ENCODE measurements at regions not wholly inside any gene's neighbourhood (a gene's known extent, or its start where the extent isn't known, plus 50 kb on each side); places are given as distances from the start of the nearest gene placed in this dataset.

DNA sequence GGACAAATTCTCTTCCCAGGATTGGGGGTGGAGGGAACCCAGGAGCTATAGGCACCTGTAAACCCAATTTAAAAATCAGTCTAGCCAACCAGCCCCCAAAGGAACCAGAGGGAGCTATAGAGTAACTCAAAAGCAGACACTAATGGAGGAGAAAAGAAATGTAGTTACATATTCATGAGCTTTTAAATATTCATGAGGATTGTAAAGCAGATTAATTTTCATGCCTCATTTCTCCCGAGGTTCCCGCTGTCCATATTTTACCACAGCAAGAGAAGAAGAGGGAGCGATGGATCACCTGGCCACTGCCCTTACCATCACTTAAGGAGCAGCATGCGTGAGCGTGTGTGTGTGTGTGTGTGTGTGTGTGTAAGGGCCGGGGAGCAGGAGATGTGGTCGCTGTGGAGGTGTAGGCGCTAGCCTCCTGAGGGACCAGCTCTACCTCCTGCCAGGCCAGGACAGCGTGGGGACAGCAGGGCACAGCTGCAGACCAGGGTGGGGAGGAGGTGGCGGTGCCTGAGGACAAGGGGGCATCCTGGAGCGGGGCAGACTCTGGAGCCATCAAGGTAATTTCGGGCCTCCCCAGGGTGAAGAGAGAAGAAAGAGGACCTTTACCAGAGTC, 100.7 kb upstream of the THY1 start:
- H3K4me3 ChIP-seq (ENCODE audit: insufficient read depth, low read length), result no peak overlapping the region
- no peak overlapping the region for H3K4me2 ChIP-seq (ENCODE audit: insufficient read depth, low read length)
- no peak overlapping the region for H2AFZ ChIP-seq (ENCODE audit: low read length)
- no peak overlapping the region for H3K27ac ChIP-seq (ENCODE audit: low read depth, low read length)
- TF ChIP-seq, protein P1, sequence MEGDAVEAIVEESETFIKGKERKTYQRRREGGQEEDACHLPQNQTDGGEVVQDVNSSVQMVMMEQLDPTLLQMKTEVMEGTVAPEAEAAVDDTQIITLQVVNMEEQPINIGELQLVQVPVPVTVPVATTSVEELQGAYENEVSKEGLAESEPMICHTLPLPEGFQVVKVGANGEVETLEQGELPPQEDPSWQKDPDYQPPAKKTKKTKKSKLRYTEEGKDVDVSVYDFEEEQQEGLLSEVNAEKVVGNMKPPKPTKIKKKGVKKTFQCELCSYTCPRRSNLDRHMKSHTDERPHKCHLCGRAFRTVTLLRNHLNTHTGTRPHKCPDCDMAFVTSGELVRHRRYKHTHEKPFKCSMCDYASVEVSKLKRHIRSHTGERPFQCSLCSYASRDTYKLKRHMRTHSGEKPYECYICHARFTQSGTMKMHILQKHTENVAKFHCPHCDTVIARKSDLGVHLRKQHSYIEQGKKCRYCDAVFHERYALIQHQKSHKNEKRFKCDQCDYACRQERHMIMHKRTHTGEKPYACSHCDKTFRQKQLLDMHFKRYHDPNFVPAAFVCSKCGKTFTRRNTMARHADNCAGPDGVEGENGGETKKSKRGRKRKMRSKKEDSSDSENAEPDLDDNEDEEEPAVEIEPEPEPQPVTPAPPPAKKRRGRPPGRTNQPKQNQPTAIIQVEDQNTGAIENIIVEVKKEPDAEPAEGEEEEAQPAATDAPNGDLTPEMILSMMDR (IDR thresholded peaks at IDR 0.05; ENCODE audit: extremely low read depth, low read depth, low read length), result no peak
- no peaks in the 10 kb centered on the region for H3K79me2 ChIP-seq (ENCODE audit: insufficient read depth, low read length)
- H3K9me3 ChIP-seq (ENCODE audit: low read depth, low read length), result no peaks in the 10 kb centered on the region
- H4K20me1 ChIP-seq (ENCODE audit: insufficient read depth, low read length), result no peaks in the 10 kb centered on the region
- peak; percentile 30 for DNase-seq (ENCODE audit: insufficient read length, low spot score, missing footprints)
- no peaks in the 10 kb centered on the region for H3K36me3 ChIP-seq (ENCODE audit: insufficient read depth, low read length)
- no peaks in the 10 kb centered on the region for H3K4me1 ChIP-seq (ENCODE audit: insufficient read depth, low read length)
- H3K27me3 ChIP-seq (ENCODE audit: insufficient read depth, low read length), result peaks cover 25% of the 10 kb centered on the region

DNA sequence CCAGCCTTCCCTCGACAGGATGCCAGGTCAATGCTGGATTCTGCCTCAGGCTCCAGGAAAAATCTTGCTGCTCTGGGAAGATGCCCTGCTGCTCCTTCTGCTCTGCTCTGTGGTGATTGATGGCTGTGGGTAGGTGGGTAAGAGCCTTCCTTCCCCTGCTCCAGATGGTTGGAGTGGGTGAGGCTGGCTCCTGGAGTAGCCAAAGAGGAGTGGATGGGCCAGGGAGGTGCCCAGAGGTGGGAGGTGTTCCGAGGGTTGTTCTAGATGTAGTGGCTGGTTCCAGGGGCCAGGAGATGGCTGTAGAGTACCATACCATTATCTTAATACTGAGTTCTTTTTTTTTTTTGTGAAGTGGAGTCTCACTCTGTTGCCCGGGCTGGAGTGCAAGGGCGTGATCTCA, 99.6 kb upstream of the THY1 start:
- H3K27me3 ChIP-seq (ENCODE audit: insufficient read depth, low read length), result peaks cover 21% of the 10 kb centered on the region
- H2AFZ ChIP-seq (ENCODE audit: low read length), result no peak overlapping the region
- H3K4me2 ChIP-seq (ENCODE audit: insufficient read depth, low read length), result no peak overlapping the region
- TF ChIP-seq, protein P1 (IDR thresholded peaks at IDR 0.05; ENCODE audit: extremely low read depth, low read depth, low read length), result no peak
- H3K79me2 ChIP-seq (ENCODE audit: insufficient read depth, low read length), result no peaks in the 10 kb centered on the region
- DNase-seq (ENCODE audit: insufficient read length, low spot score, missing footprints), result no peak
- H4K20me1 ChIP-seq (ENCODE audit: insufficient read depth, low read length), result no peaks in the 10 kb centered on the region
- no peaks in the 10 kb centered on the region for H3K4me1 ChIP-seq (ENCODE audit: insufficient read depth, low read length)
- no peak overlapping the region for H3K27ac ChIP-seq (ENCODE audit: low read depth, low read length)
- H3K36me3 ChIP-seq (ENCODE audit: insufficient read depth, low read length), result no peaks in the 10 kb centered on the region
- no peak overlapping the region for H3K4me3 ChIP-seq (ENCODE audit: insufficient read depth, low read length)
- no peaks in the 10 kb centered on the region for H3K9me3 ChIP-seq (ENCODE audit: low read depth, low read length)

DNA sequence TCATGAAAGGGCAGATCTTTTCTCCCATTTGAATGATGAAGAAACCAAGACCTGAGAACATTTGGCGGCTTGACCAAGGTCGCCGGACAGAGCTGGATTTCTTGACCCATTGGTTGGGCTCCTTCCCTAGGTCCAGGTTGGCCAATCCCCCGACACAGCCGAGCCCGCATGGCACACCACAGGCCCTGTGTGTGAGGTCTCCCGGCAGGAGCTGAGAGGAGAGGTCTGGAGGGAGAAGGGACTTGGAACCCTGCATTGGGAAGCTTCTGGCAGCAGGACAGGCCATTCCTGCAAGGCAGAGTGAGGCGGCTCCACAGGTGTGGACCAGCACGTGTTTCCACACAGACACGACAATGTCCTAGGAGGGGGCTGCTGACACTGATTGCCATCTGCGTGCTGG, 98.6 kb upstream of the THY1 start:
- no peaks in the 10 kb centered on the region for H3K79me2 ChIP-seq (ENCODE audit: insufficient read depth, low read length)
- no peaks in the 10 kb centered on the region for H3K36me3 ChIP-seq (ENCODE audit: insufficient read depth, low read length)
- no peaks in the 10 kb centered on the region for H3K4me1 ChIP-seq (ENCODE audit: insufficient read depth, low read length)
- H4K20me1 ChIP-seq (ENCODE audit: insufficient read depth, low read length), result no peaks in the 10 kb centered on the region
- no peaks in the 10 kb centered on the region for H3K9me3 ChIP-seq (ENCODE audit: low read depth, low read length)
- no peak overlapping the region for H3K4me3 ChIP-seq (ENCODE audit: insufficient read depth, low read length)
- no peak overlapping the region for H2AFZ ChIP-seq (ENCODE audit: low read length)
- H3K27me3 ChIP-seq (ENCODE audit: insufficient read depth, low read length), result peaks cover 20% of the 10 kb centered on the region
- H3K27ac ChIP-seq (ENCODE audit: low read depth, low read length), result no peak overlapping the region
- H3K4me2 ChIP-seq (ENCODE audit: insufficient read depth, low read length), result no peak overlapping the region
- DNase-seq (ENCODE audit: insufficient read length, low spot score, missing footprints), result peak; percentile 3
- TF ChIP-seq, protein P1 (IDR thresholded peaks at IDR 0.05; ENCODE audit: extremely low read depth, low read depth, low read length), result no peak

DNA sequence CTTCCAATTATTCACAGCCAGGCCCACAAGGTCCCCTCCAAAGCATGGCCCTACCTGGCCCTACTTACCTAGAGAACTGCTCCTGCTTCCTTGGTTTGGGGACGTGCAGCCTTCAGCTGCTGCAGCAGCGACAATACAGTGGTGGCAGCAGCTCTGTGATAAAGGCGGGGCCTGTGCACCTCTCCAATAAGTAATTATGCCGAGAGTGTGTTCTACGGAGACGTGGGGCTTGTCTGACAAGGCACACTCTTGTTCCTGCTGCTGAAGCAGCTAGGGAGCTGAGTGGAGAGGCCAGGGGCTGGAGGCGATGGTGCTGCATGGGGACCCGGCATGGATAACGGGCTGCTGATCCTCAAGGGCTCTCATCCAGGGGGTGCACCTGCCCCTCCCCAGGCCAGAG, 98.0 kb upstream of the THY1 start:
- no peaks in the 10 kb centered on the region for H3K36me3 ChIP-seq (ENCODE audit: insufficient read depth, low read length)

More for the DNA sequence above, 98.0 kb upstream of the THY1 start:
- Histone ChIP-seq H3K4me1 (ENCODE audit: insufficient read depth, low read length) (no peaks in the 10 kb centered on the region), H3K27me3 (ENCODE audit: insufficient read depth, low read length) (peaks cover 26% of the 10 kb centered on the region), H4K20me1 (ENCODE audit: insufficient read depth, low read length) (no peaks in the 10 kb centered on the region), H3K4me2 (ENCODE audit: insufficient read depth, low read length) (no peak overlapping the region), H2AFZ (ENCODE audit: low read length) (no peak overlapping the region), H3K79me2 (ENCODE audit: insufficient read depth, low read length) (no peaks in the 10 kb centered on the region), H3K27ac (ENCODE audit: low read depth, low read length) (no peak overlapping the region), H3K4me3 (ENCODE audit: insufficient read depth, low read length) (no peak overlapping the region), H3K9me3 (ENCODE audit: low read depth, low read length) (no peaks in the 10 kb centered on the region)
- TF ChIP-seq, protein P1 (IDR thresholded peaks at IDR 0.05; ENCODE audit: extremely low read depth, low read depth, low read length), result no peak
- peak; percentile 31 for DNase-seq (ENCODE audit: insufficient read length, low spot score, missing footprints)

Measured in osteoblast (primary cell).